Liver (tissue), 3 donors: ENCODE measurements at regions not wholly inside any gene's neighbourhood (a gene's known extent, or its start where the extent isn't known, plus 50 kb on each side); places are given as distances from the start of the nearest gene placed in this dataset.

ENCODE experiments used
- FOXA1 ChIP-seq: IDR thresholded peaks from 2 replicates; pipeline ENCODE4 v1.6.1; 2016; ENCODE audit warnings: antibody characterized with exemption
- JUND ChIP-seq, 2 donors: IDR thresholded peaks; 2 replicates each; pipeline ENCODE4 v1.6.1; 2016; ENCODE audit warnings: antibody characterized with exemption in 2 of 2
- MAX ChIP-seq: IDR thresholded peaks from 2 replicates; pipeline ENCODE4 v1.6.1; 2016; ENCODE audit warnings: antibody characterized with exemption
- RAD21 ChIP-seq, 2 donors: IDR thresholded peaks; 2 replicates each; pipeline ENCODE4 v1.6.1; 2016; ENCODE audit warnings: antibody characterized with exemption in 2 of 2, mild to moderate bottlenecking in 2 of 2
- RXRA ChIP-seq, 2 donors: IDR thresholded peaks; 2 replicates each; pipeline ENCODE4 v1.6.1; 2017 to 2018; ENCODE audit warnings: antibody characterized with exemption in 2 of 2, mild to moderate bottlenecking in 1 of 2
- YY1 ChIP-seq: IDR thresholded peaks from 2 replicates; pipeline ENCODE4 v1.6.1; 2016; ENCODE audit warnings: antibody characterized with exemption, mild to moderate bottlenecking
- TF ChIP-seq, protein P1 (sequence below): IDR thresholded peaks from 2 replicates; pipeline ENCODE4 v1.6.1; 2016; ENCODE audit warnings: antibody characterized with exemption, mild to moderate bottlenecking
- TF ChIP-seq, protein P2 (sequence below): fragments of 150-350 bp; IDR thresholded peaks from 2 replicates; pipeline ENCODE4 v1.5.1; 2017; ENCODE audit warnings: improper control_type of control experiment, low read depth, low read length; ENCODE audit not compliant: missing input control
- donor health status: healthy.
- donor health status: healthy.

- TF ChIP-seq, protein P1, sequence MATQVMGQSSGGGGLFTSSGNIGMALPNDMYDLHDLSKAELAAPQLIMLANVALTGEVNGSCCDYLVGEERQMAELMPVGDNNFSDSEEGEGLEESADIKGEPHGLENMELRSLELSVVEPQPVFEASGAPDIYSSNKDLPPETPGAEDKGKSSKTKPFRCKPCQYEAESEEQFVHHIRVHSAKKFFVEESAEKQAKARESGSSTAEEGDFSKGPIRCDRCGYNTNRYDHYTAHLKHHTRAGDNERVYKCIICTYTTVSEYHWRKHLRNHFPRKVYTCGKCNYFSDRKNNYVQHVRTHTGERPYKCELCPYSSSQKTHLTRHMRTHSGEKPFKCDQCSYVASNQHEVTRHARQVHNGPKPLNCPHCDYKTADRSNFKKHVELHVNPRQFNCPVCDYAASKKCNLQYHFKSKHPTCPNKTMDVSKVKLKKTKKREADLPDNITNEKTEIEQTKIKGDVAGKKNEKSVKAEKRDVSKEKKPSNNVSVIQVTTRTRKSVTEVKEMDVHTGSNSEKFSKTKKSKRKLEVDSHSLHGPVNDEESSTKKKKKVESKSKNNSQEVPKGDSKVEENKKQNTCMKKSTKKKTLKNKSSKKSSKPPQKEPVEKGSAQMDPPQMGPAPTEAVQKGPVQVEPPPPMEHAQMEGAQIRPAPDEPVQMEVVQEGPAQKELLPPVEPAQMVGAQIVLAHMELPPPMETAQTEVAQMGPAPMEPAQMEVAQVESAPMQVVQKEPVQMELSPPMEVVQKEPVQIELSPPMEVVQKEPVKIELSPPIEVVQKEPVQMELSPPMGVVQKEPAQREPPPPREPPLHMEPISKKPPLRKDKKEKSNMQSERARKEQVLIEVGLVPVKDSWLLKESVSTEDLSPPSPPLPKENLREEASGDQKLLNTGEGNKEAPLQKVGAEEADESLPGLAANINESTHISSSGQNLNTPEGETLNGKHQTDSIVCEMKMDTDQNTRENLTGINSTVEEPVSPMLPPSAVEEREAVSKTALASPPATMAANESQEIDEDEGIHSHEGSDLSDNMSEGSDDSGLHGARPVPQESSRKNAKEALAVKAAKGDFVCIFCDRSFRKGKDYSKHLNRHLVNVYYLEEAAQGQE, result no peak
- TF ChIP-seq, protein P2, sequence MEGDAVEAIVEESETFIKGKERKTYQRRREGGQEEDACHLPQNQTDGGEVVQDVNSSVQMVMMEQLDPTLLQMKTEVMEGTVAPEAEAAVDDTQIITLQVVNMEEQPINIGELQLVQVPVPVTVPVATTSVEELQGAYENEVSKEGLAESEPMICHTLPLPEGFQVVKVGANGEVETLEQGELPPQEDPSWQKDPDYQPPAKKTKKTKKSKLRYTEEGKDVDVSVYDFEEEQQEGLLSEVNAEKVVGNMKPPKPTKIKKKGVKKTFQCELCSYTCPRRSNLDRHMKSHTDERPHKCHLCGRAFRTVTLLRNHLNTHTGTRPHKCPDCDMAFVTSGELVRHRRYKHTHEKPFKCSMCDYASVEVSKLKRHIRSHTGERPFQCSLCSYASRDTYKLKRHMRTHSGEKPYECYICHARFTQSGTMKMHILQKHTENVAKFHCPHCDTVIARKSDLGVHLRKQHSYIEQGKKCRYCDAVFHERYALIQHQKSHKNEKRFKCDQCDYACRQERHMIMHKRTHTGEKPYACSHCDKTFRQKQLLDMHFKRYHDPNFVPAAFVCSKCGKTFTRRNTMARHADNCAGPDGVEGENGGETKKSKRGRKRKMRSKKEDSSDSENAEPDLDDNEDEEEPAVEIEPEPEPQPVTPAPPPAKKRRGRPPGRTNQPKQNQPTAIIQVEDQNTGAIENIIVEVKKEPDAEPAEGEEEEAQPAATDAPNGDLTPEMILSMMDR, result no peak
- TF ChIP-seq RAD21 (IDR thresholded peaks at IDR 0.05) (no peak), FOXA1 (no peak), RXRA (IDR thresholded peaks at IDR 0.05) (no peak), MAX (no peak), JUND (IDR thresholded peaks at IDR 0.05) (no peak), YY1 (no peak)
These were observed 98.4 kb upstream of the B3GAT1 start for GRCh38 chr11:134510233-134511040.
